ENCODE measurements at regions not wholly inside any gene's neighbourhood (a gene's known extent, or its start where the extent isn't known, plus 50 kb on each side); places are given as distances from the start of the nearest gene placed in this dataset.

DNA sequence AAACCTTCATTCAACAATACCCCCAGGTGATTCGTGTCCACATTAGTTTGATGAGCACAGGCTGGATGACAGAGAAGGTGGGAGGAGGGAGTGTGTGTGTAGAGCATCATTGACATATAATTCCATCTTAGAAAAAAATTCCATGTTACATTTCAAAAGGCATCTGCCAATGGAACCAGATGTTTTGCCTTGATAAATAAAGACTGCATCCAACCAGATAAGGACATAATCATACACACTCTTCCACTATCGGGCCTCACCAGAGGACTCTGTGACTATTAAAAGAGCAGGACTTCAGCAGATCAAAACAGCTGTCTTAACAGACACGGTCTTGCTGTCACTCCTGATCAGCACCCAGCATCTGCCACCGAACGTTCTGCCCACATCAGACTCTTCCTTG lies 96.4 kb upstream of the SPIN1 start:
- H3K36me3 Mint-ChIP-seq: no peaks in the 10 kb centered on the region
- H3K9me3 Mint-ChIP-seq: peaks cover 8% of the 10 kb centered on the region
- H3K27me3 Mint-ChIP-seq (ENCODE audit: low read depth): no peaks in the 10 kb centered on the region
- no peak overlapping the region for H3K27ac Mint-ChIP-seq
- TF ChIP-seq, protein P1, sequence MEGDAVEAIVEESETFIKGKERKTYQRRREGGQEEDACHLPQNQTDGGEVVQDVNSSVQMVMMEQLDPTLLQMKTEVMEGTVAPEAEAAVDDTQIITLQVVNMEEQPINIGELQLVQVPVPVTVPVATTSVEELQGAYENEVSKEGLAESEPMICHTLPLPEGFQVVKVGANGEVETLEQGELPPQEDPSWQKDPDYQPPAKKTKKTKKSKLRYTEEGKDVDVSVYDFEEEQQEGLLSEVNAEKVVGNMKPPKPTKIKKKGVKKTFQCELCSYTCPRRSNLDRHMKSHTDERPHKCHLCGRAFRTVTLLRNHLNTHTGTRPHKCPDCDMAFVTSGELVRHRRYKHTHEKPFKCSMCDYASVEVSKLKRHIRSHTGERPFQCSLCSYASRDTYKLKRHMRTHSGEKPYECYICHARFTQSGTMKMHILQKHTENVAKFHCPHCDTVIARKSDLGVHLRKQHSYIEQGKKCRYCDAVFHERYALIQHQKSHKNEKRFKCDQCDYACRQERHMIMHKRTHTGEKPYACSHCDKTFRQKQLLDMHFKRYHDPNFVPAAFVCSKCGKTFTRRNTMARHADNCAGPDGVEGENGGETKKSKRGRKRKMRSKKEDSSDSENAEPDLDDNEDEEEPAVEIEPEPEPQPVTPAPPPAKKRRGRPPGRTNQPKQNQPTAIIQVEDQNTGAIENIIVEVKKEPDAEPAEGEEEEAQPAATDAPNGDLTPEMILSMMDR (IDR thresholded peaks at IDR 0.05; ENCODE audit: unreplicated experiment): no peak
- peaks cover 16% of the 10 kb centered on the region for H3K4me1 Mint-ChIP-seq
- DNase-seq (ENCODE audit: low spot score in 2 of 2, unreplicated experiment in 2 of 2): no peak
- H3K4me3 Mint-ChIP-seq: no peak overlapping the region

DNA sequence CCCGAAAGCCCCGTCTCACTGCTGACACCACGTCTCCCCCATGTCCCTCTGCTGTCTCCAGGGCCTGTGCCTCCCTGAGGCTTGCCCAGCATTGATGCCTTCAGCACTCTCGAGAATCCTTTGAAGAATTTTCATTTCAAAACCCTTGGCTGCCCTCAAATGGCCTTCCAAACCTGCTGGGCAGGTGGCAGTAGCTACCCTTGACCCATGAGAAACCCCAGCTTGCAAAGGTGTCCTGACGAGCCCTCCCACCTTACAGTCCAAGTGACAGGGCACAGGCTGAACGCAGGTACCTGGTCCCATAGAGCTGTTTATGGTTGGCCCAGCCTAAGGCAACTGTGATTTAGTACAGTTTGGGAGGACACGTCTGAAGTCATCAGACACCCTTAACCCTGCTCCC lies 97.2 kb upstream of the SPIN1 start:
- Mint-ChIP-seq H3K4me1 (peaks cover 16% of the 10 kb centered on the region), H3K27ac (no peak overlapping the region), H3K9me3 (peaks cover 3% of the 10 kb centered on the region), H3K36me3 (no peaks in the 10 kb centered on the region), H3K27me3 (ENCODE audit: low read depth) (no peaks in the 10 kb centered on the region), H3K4me3 (no peak overlapping the region)
- no peak for DNase-seq (ENCODE audit: low spot score in 2 of 2, unreplicated experiment in 2 of 2)
- TF ChIP-seq, protein P1 (IDR thresholded peaks at IDR 0.05; ENCODE audit: unreplicated experiment): no peak

DNA sequence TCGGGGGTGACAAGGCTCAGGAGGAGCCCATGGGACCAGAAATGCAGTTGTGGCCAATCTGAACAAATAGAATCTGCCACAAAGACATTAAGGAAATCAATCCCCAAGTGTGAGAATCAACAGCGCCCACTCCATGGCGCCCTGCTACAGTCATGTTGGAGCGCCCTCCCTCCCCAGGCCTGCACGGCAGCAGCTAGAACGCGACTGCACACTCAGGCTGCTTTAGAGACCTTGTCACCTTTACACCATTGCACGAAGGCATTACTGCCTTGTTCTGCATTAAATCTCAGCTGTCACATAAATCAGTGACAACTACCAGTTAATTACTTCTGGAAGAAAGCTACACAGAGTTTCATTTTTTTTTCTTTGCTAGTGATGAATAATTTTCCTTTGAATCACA lies 98.7 kb upstream of the SPIN1 start:
- H3K27me3 Mint-ChIP-seq (ENCODE audit: low read depth): no peaks in the 10 kb centered on the region
- no peak overlapping the region for H3K4me3 Mint-ChIP-seq

DNA sequence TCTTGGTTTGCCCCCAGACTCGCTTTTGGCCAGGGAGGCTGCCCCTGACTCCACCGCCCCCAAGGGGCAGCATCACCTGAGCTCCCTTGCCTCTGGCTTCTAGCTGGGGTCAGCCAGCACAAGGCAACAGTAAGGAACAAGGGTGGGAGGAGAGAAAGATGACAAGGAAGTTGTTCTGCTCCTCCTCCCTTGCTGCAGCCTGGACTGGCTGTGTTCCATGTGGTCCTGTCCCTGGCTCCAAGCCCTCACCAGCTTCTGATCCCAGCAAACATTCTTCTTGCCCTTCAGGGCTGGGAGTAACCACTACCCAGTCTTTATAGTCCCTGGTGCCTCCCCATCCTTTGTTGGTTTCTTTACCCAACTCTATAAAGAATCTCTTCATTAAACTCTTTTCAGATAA lies 100.3 kb upstream of the SPIN1 start:
- no peak for DNase-seq (ENCODE audit: low spot score in 2 of 2, unreplicated experiment in 2 of 2)
- Mint-ChIP-seq H3K9me3 (peaks cover 19% of the 10 kb centered on the region), H3K4me3 (no peak overlapping the region), H3K36me3 (peaks cover 11% of the 10 kb centered on the region), H3K27ac (no peak overlapping the region), H3K27me3 (ENCODE audit: low read depth) (no peaks in the 10 kb centered on the region), H3K4me1 (peaks cover 18% of the 10 kb centered on the region)
- TF ChIP-seq, protein P1 (IDR thresholded peaks at IDR 0.05; ENCODE audit: unreplicated experiment): no peak

More for the DNA sequence above, 98.7 kb upstream of the SPIN1 start:
- Mint-ChIP-seq H3K36me3 (peaks cover 7% of the 10 kb centered on the region), H3K27ac (no peak overlapping the region), H3K4me1 (peaks cover 20% of the 10 kb centered on the region), H3K9me3 (peaks cover 12% of the 10 kb centered on the region)
- no peak for DNase-seq (ENCODE audit: low spot score in 2 of 2, unreplicated experiment in 2 of 2)
- TF ChIP-seq, protein P1 (IDR thresholded peaks at IDR 0.05; ENCODE audit: unreplicated experiment): no peak

DNA sequence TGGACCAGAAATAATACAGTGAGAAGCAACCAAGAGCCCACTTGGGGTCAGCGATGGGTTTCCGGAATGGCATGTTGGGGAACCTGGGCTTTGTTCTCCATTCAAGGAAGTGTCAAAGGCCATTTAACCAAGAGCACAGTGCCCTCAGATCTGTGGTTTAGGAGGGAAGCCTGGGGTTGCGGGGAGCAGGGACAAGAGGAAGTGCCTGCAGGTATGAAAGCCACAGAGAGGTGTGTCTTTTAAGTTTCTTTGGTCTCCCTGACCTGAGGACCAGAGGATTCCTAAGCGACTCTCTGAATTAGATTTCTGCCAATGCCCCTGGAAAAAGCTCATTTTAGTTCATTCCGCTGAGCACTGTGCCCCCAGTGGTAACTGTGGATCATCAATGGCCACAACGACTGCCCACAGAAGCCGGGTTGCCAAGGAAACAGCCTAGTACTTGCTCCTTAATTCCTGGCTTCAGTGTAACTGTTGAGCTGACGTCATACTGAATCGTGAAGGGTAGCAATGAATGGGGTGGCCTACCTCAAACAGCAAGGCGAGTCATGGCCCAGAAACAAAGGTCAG lies 107.3 kb upstream of the SPIN1 start:
- H3K27me3 Mint-ChIP-seq (ENCODE audit: low read depth): no peaks in the 10 kb centered on the region
- no peak overlapping the region for H3K4me3 Mint-ChIP-seq
- DNase-seq (ENCODE audit: low spot score in 2 of 2, unreplicated experiment in 2 of 2): no peak
- TF ChIP-seq, protein P1 (IDR thresholded peaks at IDR 0.05; ENCODE audit: unreplicated experiment): no peak
- peaks cover 12% of the 10 kb centered on the region for H3K36me3 Mint-ChIP-seq
- H3K9me3 Mint-ChIP-seq: peaks cover 19% of the 10 kb centered on the region
- peaks cover 4% of the 10 kb centered on the region for H3K4me1 Mint-ChIP-seq
- H3K27ac Mint-ChIP-seq: no peak overlapping the region

DNA sequence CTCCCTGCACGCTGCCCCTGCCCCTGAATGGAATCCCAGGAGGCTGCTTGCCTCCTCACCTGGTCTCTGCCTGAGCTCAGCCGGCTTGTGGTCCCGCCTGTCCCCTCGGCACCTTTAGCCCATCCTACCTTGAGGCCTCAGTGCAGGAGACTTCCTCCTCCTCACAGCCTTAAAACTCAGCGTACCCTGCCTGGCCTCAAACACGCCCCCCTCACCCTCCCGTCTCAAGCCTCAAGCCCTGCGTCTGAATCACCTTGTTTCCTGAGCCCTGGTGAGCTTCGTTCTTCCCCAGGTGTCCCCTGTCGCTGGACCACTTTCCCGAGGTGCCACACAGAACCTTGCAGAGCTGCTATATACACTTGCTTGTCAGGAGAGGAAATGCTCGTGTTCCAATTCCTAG lies 110.2 kb upstream of the SPIN1 start:
- Mint-ChIP-seq H3K27me3 (ENCODE audit: low read depth) (no peaks in the 10 kb centered on the region), H3K4me3 (no peak overlapping the region), H3K4me1 (peaks cover 6% of the 10 kb centered on the region), H3K9me3 (peaks cover 4% of the 10 kb centered on the region), H3K27ac (no peak overlapping the region), H3K36me3 (peaks cover under 1% of the 10 kb centered on the region)
- TF ChIP-seq, protein P1 (IDR thresholded peaks at IDR 0.05; ENCODE audit: unreplicated experiment): no peak
- no peak for DNase-seq (ENCODE audit: low spot score in 2 of 2, unreplicated experiment in 2 of 2)
